Fibroblast of lung (primary cell): ENCODE measurements at regions not wholly inside any gene's neighbourhood (a gene's known extent, or its start where the extent isn't known, plus 50 kb on each side); places are given as distances from the start of the nearest gene placed in this dataset.
"Not testable (repeated sequence)": the region's sequence is repeated elsewhere in the genome, so short reads cannot be mapped to it uniquely, and the experiment has no call there.

Source experiments
- CTCF ChIP-seq, 2 donors: IDR thresholded peaks in 1 of 2; conservative IDR thresholded peaks in 1 of 2; 1 replicate in 1 of 2; 2 replicates in 1 of 2; pipeline ENCODE4 v1.5.1; 2011 to 2012; ENCODE audit warnings: low read length in 2 of 2, control low read depth in 1 of 2, inconsistent platforms in 1 of 2, low read depth in 1 of 2, mild to moderate bottlenecking in 1 of 2
- EZH2 ChIP-seq: IDR thresholded peaks from 2 replicates; pipeline ENCODE4 v1.5.1; 2012; ENCODE audit warnings: low read length, control low read depth, mild to moderate bottlenecking; ENCODE audit errors: missing control alignments

GRCh38 chr4:85054925-85055324 is 88.4 kb upstream of the WDFY3 start:
- not testable (repeated sequence) for TF ChIP-seq CTCF (conservative IDR thresholded peaks at IDR 0.05 in 1 of 2, IDR thresholded peaks at IDR 0.05 in 1 of 2; ENCODE audit: low read depth in 1 of 2, low read length in 2 of 2); EZH2
